Effector memory CD8-positive, alpha-beta T cell (primary cell): ENCODE measurements at regions not wholly inside any gene's neighbourhood (a gene's known extent, or its start where the extent isn't known, plus 50 kb on each side); places are given as distances from the start of the nearest gene placed in this dataset.

Source experiments
- ATAC-seq: fragments of 150-1000 bp; cut with Tn5 transposase; replicated peaks from 2 replicates; pipeline ENCODE4 v1.10.0; 2021; ENCODE audit warnings: mild to moderate bottlenecking, moderate library complexity
- DNase-seq, 3 experiments: peaks; one replicate each; pipeline ENCODE4 v3.0.0; 2021
- H3K27ac Mint-ChIP-seq, 2 donors: one replicate each; pipeline ENCODE4 v1.8.0; 2022; ENCODE audit warnings: mild to moderate bottlenecking in 2 of 2, mixed read lengths in 2 of 2, moderate library complexity in 2 of 2
- H3K27me3 Mint-ChIP-seq, 2 donors: one replicate each; pipeline ENCODE4 v1.8.0; 2022; ENCODE audit warnings: mixed read lengths in 2 of 2
- H3K36me3 Mint-ChIP-seq: one replicate; pipeline ENCODE4 v1.8.0; 2022; ENCODE audit warnings: mild to moderate bottlenecking, moderate library complexity, mixed read lengths; ENCODE audit not compliant: insufficient read depth
- H3K4me1 Mint-ChIP-seq, 2 donors: one replicate each; pipeline ENCODE4 v1.8.0; 2022; ENCODE audit warnings: low read depth in 2 of 2, mixed read lengths in 2 of 2
- H3K4me3 Mint-ChIP-seq, 2 donors: one replicate each; pipeline ENCODE4 v1.8.0; 2022; ENCODE audit warnings: mild to moderate bottlenecking in 2 of 2, mixed read lengths in 2 of 2, moderate library complexity in 2 of 2
- H3K9me3 Mint-ChIP-seq, 2 donors: one replicate each; pipeline ENCODE4 v1.8.0; 2022; ENCODE audit warnings: mixed read lengths in 2 of 2

- Mint-ChIP-seq H3K4me3 (no peak overlapping the region), H3K27ac (no peak overlapping the region), H3K9me3 (no peaks in the 10 kb centered on the region), H3K4me1 (peaks cover 6 to 8% of the 10 kb centered on the region in 2 donors), H3K36me3 (no peaks in the 10 kb centered on the region), H3K27me3 (peaks cover 23 to 36% of the 10 kb centered on the region in 2 donors)
- DNase-seq (no peak), ATAC-seq (no peak)
Measured at GRCh38 chr2:176490061-176490861, 221.0 kb downstream of the MTX2 start.

- peak; percentile 13 to 15 (median 15) for DNase-seq
- Mint-ChIP-seq H3K36me3 (no peaks in the 10 kb centered on the region), H3K27ac (peak overlapping the region in 1 of 2 donors; percentile 35), H3K4me3 (peak overlapping the region in 1 of 2 donors; percentile 8), H3K9me3 (no peaks in the 10 kb centered on the region), H3K27me3 (peaks cover 17 to 40% of the 10 kb centered on the region in 2 donors), H3K4me1 (peaks cover 6 to 8% of the 10 kb centered on the region in 2 donors)
- peak; percentile 90 for ATAC-seq
Measured at GRCh38 chr2:176491172-176491904, 222.1 kb downstream of the MTX2 start.

- DNase-seq (no peak), ATAC-seq (no peak)
- H3K4me3 Mint-ChIP-seq, result no peak overlapping the region
- peaks cover 5 to 30% of the 10 kb centered on the region in 2 donors for H3K27me3 Mint-ChIP-seq
- H3K36me3 Mint-ChIP-seq, result no peaks in the 10 kb centered on the region
- no peak overlapping the region for H3K27ac Mint-ChIP-seq
- no peaks in the 10 kb centered on the region for H3K9me3 Mint-ChIP-seq
- peaks cover 6 to 8% of the 10 kb centered on the region in 2 donors for H3K4me1 Mint-ChIP-seq
Measured at GRCh38 chr2:176492583-176492982, 223.3 kb downstream of the MTX2 start.

- Mint-ChIP-seq H3K27ac (no peak overlapping the region), H3K36me3 (peaks cover 2% of the 10 kb centered on the region), H3K4me3 (no peak overlapping the region), H3K4me1 (peaks cover 6 to 8% of the 10 kb centered on the region in 2 donors), H3K9me3 (no peaks in the 10 kb centered on the region), H3K27me3 (peaks cover 0 to 26% of the 10 kb centered on the region in 2 donors)
- ATAC-seq, result no peak
- no peak for DNase-seq
Measured at GRCh38 chr2:176493226-176493825, 224.1 kb downstream of the MTX2 start.

GRCh38 chr2:176493909-176494308 is 224.7 kb downstream of the MTX2 start:
- Mint-ChIP-seq H3K27me3 (peaks cover 0 to 26% of the 10 kb centered on the region in 2 donors), H3K36me3 (peaks cover 3% of the 10 kb centered on the region), H3K4me1 (peaks cover 6 to 8% of the 10 kb centered on the region in 2 donors), H3K4me3 (no peak overlapping the region), H3K9me3 (no peaks in the 10 kb centered on the region), H3K27ac (no peak overlapping the region)
- no peak for DNase-seq
- ATAC-seq, result no peak

- H3K9me3 Mint-ChIP-seq, result no peaks in the 10 kb centered on the region
- ATAC-seq (peak; percentile 19), DNase-seq (no peak)
- H3K36me3 Mint-ChIP-seq, result peaks cover 3% of the 10 kb centered on the region
- no peak overlapping the region for H3K27ac Mint-ChIP-seq
- no peak overlapping the region for H3K4me3 Mint-ChIP-seq
- H3K4me1 Mint-ChIP-seq, result peaks cover 6 to 8% of the 10 kb centered on the region in 2 donors
- H3K27me3 Mint-ChIP-seq, result peaks cover 0 to 36% of the 10 kb centered on the region in 2 donors
Measured at GRCh38 chr2:176494949-176495353, 225.7 kb downstream of the MTX2 start.

GRCh38 chr2:176495826-176496225 is 226.6 kb downstream of the MTX2 start:
- no peak for ATAC-seq
- peaks cover 6 to 8% of the 10 kb centered on the region in 2 donors for H3K4me1 Mint-ChIP-seq
- peaks cover 4 to 43% of the 10 kb centered on the region in 2 donors for H3K27me3 Mint-ChIP-seq
- H3K36me3 Mint-ChIP-seq, result peaks cover 3% of the 10 kb centered on the region
- no peak for DNase-seq
- H3K4me3 Mint-ChIP-seq, result no peak overlapping the region
- no peaks in the 10 kb centered on the region for H3K9me3 Mint-ChIP-seq
- no peak overlapping the region for H3K27ac Mint-ChIP-seq

- H3K4me1 Mint-ChIP-seq, result peaks cover 3 to 4% of the 10 kb centered on the region in 2 donors
- H3K27me3 Mint-ChIP-seq, result peaks cover 12 to 53% of the 10 kb centered on the region in 2 donors
- ATAC-seq (no peak), DNase-seq (no peak)
- H3K36me3 Mint-ChIP-seq, result peaks cover 3% of the 10 kb centered on the region
- no peak overlapping the region for H3K27ac Mint-ChIP-seq
- H3K9me3 Mint-ChIP-seq, result no peaks in the 10 kb centered on the region
- no peak overlapping the region for H3K4me3 Mint-ChIP-seq
Measured at GRCh38 chr2:176496761-176497160, 227.5 kb downstream of the MTX2 start.

GRCh38 chr2:176500901-176501300 is 231.7 kb downstream of the MTX2 start:
- Mint-ChIP-seq H3K36me3 (peaks cover 3% of the 10 kb centered on the region), H3K27me3 (peaks cover 19 to 63% of the 10 kb centered on the region in 2 donors)
- ATAC-seq, result no peak

GRCh38 chr2:176501617-176502016 is 232.4 kb downstream of the MTX2 start:
- Mint-ChIP-seq H3K4me3 (no peak overlapping the region), H3K4me1 (no peaks in the 10 kb centered on the region), H3K36me3 (peaks cover 3% of the 10 kb centered on the region), H3K27ac (no peak overlapping the region), H3K9me3 (no peaks in the 10 kb centered on the region), H3K27me3 (peaks cover 19 to 57% of the 10 kb centered on the region in 2 donors)
- no peak for DNase-seq
- no peak for ATAC-seq

More at GRCh38 chr2:176500901-176501300, 231.7 kb downstream of the MTX2 start:
- no peak for DNase-seq
- Mint-ChIP-seq H3K27ac (no peak overlapping the region), H3K4me3 (no peak overlapping the region), H3K9me3 (no peaks in the 10 kb centered on the region), H3K4me1 (no peaks in the 10 kb centered on the region)

- H3K4me1 Mint-ChIP-seq, result no peaks in the 10 kb centered on the region
- H3K36me3 Mint-ChIP-seq, result peaks cover 3% of the 10 kb centered on the region
- ATAC-seq (no peak), DNase-seq (no peak)
- H3K9me3 Mint-ChIP-seq, result no peaks in the 10 kb centered on the region
- H3K27me3 Mint-ChIP-seq, result peaks cover 19 to 57% of the 10 kb centered on the region in 2 donors
- H3K4me3 Mint-ChIP-seq, result no peak overlapping the region
- no peak overlapping the region for H3K27ac Mint-ChIP-seq
Measured at GRCh38 chr2:176502619-176503018, 233.4 kb downstream of the MTX2 start.

GRCh38 chr2:176503776-176504175 is 234.5 kb downstream of the MTX2 start:
- H3K4me3 Mint-ChIP-seq, result no peak overlapping the region
- no peak for ATAC-seq
- H3K36me3 Mint-ChIP-seq, result no peaks in the 10 kb centered on the region
- no peaks in the 10 kb centered on the region for H3K9me3 Mint-ChIP-seq
- H3K4me1 Mint-ChIP-seq, result no peaks in the 10 kb centered on the region
- no peak overlapping the region for H3K27ac Mint-ChIP-seq
- peaks cover 19 to 49% of the 10 kb centered on the region in 2 donors for H3K27me3 Mint-ChIP-seq
- no peak for DNase-seq

- Mint-ChIP-seq H3K27ac (no peak overlapping the region), H3K4me3 (no peak overlapping the region), H3K9me3 (no peaks in the 10 kb centered on the region), H3K4me1 (no peaks in the 10 kb centered on the region), H3K36me3 (no peaks in the 10 kb centered on the region), H3K27me3 (peaks cover 19 to 45% of the 10 kb centered on the region in 2 donors)
- DNase-seq, result no peak
- no peak for ATAC-seq
Measured at GRCh38 chr2:176504440-176504839, 235.2 kb downstream of the MTX2 start.
